Tibial nerve (tissue), 3 donors: ENCODE measurements at regions not wholly inside any gene's neighbourhood (a gene's known extent, or its start where the extent isn't known, plus 50 kb on each side); places are given as distances from the start of the nearest gene placed in this dataset.

Source experiments
- POLR2A ChIP-seq, 2 donors: fragments of 450-650 bp; IDR thresholded peaks; one replicate each; pipeline ENCODE4 v1.6.1; 2017; ENCODE audit warnings: antibody characterized with exemption in 2 of 2, mild to moderate bottlenecking in 2 of 2, moderate library complexity in 2 of 2
- TF ChIP-seq, protein P1 (sequence below), 5 experiments: fragments of 200-600 bp in 3 of 5; fragments of 450-650 bp in 2 of 5; sonication (generic) in 3 of 5; IDR thresholded peaks; one replicate each; pipeline ENCODE4 v1.5.1; 2016 to 2019; ENCODE audit warnings: antibody characterized with exemption in 5 of 5, mild to moderate bottlenecking in 3 of 5, moderate library complexity in 2 of 5

DNA sequence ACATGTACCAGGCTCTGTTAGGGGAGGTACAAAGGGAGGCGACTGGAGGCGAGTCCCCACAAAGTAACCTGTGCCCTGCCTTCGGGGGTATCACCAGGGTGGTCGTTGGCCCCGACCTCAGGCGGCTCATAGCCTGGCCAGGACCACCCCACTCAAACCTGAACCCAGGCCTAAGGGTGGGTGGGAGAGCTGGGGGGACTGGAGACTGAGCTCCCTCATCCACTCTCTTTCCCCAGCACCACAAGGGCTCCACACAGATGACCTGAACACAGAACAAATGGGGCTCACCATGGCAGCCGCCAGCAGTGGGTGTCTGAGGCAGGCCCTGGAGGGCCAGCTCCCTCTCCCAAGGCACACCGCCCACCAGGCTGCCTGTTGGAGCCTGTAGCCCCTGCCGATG lies 120.6 kb upstream of the TNRC6C start:
- TF ChIP-seq, protein P1, sequence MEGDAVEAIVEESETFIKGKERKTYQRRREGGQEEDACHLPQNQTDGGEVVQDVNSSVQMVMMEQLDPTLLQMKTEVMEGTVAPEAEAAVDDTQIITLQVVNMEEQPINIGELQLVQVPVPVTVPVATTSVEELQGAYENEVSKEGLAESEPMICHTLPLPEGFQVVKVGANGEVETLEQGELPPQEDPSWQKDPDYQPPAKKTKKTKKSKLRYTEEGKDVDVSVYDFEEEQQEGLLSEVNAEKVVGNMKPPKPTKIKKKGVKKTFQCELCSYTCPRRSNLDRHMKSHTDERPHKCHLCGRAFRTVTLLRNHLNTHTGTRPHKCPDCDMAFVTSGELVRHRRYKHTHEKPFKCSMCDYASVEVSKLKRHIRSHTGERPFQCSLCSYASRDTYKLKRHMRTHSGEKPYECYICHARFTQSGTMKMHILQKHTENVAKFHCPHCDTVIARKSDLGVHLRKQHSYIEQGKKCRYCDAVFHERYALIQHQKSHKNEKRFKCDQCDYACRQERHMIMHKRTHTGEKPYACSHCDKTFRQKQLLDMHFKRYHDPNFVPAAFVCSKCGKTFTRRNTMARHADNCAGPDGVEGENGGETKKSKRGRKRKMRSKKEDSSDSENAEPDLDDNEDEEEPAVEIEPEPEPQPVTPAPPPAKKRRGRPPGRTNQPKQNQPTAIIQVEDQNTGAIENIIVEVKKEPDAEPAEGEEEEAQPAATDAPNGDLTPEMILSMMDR (IDR thresholded peaks at IDR 0.05): no peak
- no peak for TF ChIP-seq POLR2A (IDR thresholded peaks at IDR 0.05)
